IPS-18c (cell line): ENCODE measurements at regions not wholly inside any gene's neighbourhood (a gene's known extent, or its start where the extent isn't known, plus 50 kb on each side); places are given as distances from the start of the nearest gene placed in this dataset.

Experiments used
- H3K4me3 ChIP-seq: 2 replicates; pipeline ENCODE4 v1.7.0; 2013; ENCODE audit warnings: low read depth, mild to moderate bottlenecking, low read length, moderate library complexity; ENCODE audit not compliant: insufficient read depth
- H3K9me3 ChIP-seq: one replicate; pipeline ENCODE4 v1.6.1; 2013; ENCODE audit warnings: mild to moderate bottlenecking, low read length, moderate library complexity; ENCODE audit not compliant: control insufficient read depth, insufficient read depth

GRCh38 chr9:108316630-108317029 is 539.2 kb downstream of the ACTL7B start:
- Histone ChIP-seq H3K4me3 (no peak overlapping the region), H3K9me3 (peaks cover 2% of the 10 kb centered on the region)

- H3K9me3 ChIP-seq = peaks cover 2% of the 10 kb centered on the region
- no peak overlapping the region for H3K4me3 ChIP-seq
These were observed 539.7 kb downstream of the ACTL7B start for GRCh38 chr9:108316066-108316465.

- Histone ChIP-seq H3K4me3 (no peak overlapping the region), H3K9me3 (no peaks in the 10 kb centered on the region)
These were observed 544.0 kb downstream of the ACTL7B start for GRCh38 chr9:108311745-108312144.

- Histone ChIP-seq H3K9me3 (no peaks in the 10 kb centered on the region), H3K4me3 (no peak overlapping the region)
These were observed 545.6 kb downstream of the ACTL7B start for GRCh38 chr9:108310202-108310601.

- Histone ChIP-seq H3K4me3 (no peak overlapping the region), H3K9me3 (no peaks in the 10 kb centered on the region)
These were observed 555.2 kb downstream of the ACTL7B start for GRCh38 chr9:108300306-108301287.

- H3K9me3 ChIP-seq = no peaks in the 10 kb centered on the region
- no peak overlapping the region for H3K4me3 ChIP-seq
These were observed 558.7 kb downstream of the ACTL7B start for GRCh38 chr9:108297073-108297472.

- Histone ChIP-seq H3K9me3 (no peaks in the 10 kb centered on the region), H3K4me3 (no peak overlapping the region)
These were observed 559.7 kb downstream of the ACTL7B start for GRCh38 chr9:108296056-108296455.

- H3K9me3 ChIP-seq = no peaks in the 10 kb centered on the region
- no peak overlapping the region for H3K4me3 ChIP-seq
These were observed 564.2 kb downstream of the ACTL7B start for GRCh38 chr9:108291586-108291932.

GRCh38 chr9:108290839-108291585 is 564.8 kb downstream of the ACTL7B start:
- no peak overlapping the region for H3K4me3 ChIP-seq

GRCh38 chr9:108286638-108287206 is 569.1 kb downstream of the ACTL7B start:
- Histone ChIP-seq H3K9me3 (no peaks in the 10 kb centered on the region), H3K4me3 (no peak overlapping the region)

More at GRCh38 chr9:108290839-108291585, 564.8 kb downstream of the ACTL7B start:
- H3K9me3 ChIP-seq = no peaks in the 10 kb centered on the region

- no peak overlapping the region for H3K4me3 ChIP-seq
- H3K9me3 ChIP-seq = no peaks in the 10 kb centered on the region
These were observed 572.1 kb downstream of the ACTL7B start for GRCh38 chr9:108283696-108284095.

- Histone ChIP-seq H3K4me3 (no peak overlapping the region), H3K9me3 (no peaks in the 10 kb centered on the region)
These were observed 572.9 kb downstream of the ACTL7B start for GRCh38 chr9:108282872-108283271.

- Histone ChIP-seq H3K9me3 (no peaks in the 10 kb centered on the region), H3K4me3 (no peak overlapping the region)
These were observed 574.1 kb downstream of the ACTL7B start for GRCh38 chr9:108281696-108282095.

- Histone ChIP-seq H3K4me3 (no peak overlapping the region), H3K9me3 (no peaks in the 10 kb centered on the region)
These were observed 577.4 kb downstream of the ACTL7B start for GRCh38 chr9:108278341-108278740.

GRCh38 chr9:108277216-108277615 is 578.6 kb downstream of the ACTL7B start:
- Histone ChIP-seq H3K4me3 (no peak overlapping the region), H3K9me3 (no peaks in the 10 kb centered on the region)

GRCh38 chr9:108275906-108276305 is 579.9 kb downstream of the ACTL7B start:
- H3K4me3 ChIP-seq = no peak overlapping the region
- H3K9me3 ChIP-seq = peaks cover 2% of the 10 kb centered on the region

- peaks cover 2% of the 10 kb centered on the region for H3K9me3 ChIP-seq
These were observed 580.8 kb downstream of the ACTL7B start for GRCh38 chr9:108274971-108275370.

GRCh38 chr9:108273988-108274387 is 581.8 kb downstream of the ACTL7B start:
- H3K9me3 ChIP-seq = peaks cover 2% of the 10 kb centered on the region
- H3K4me3 ChIP-seq = no peak overlapping the region

More at GRCh38 chr9:108274971-108275370, 580.8 kb downstream of the ACTL7B start:
- no peak overlapping the region for H3K4me3 ChIP-seq
